Panc1 (cell line): ENCODE measurements at regions not wholly inside any gene's neighbourhood (a gene's known extent, or its start where the extent isn't known, plus 50 kb on each side); places are given as distances from the start of the nearest gene placed in this dataset.
A peak's percentile ranks its signal among the peaks of the same experiment; 100 is the strongest.

Source experiments
- ATAC-seq: fragments of 200-7000 bp; cut with Tn5 transposase; 2 replicates; pipeline ENCODE4 v1.9.1; 2020; ENCODE audit warnings: mild to moderate bottlenecking, moderate library complexity
- BruUV-seq: library from RNA; stranded (reverse); fragments of 400-500 nt; replicated peaks from 2 replicates; lab custom pipeline; 2021; lab: Mats Ljungman, UMichigan
- CTCF ChIA-PET: fragments of 300-600 bp; sonication (Branson Sonifier 250); formaldehyde crosslinking; loops from one replicate; lab custom pipeline; 2022; ENCODE audit warnings: antibody characterized with exemption; lab: Charles Lee
- POLR2A ChIA-PET: fragments of 300-600 bp; sonication (Branson Sonifier 250); formaldehyde crosslinking; loops from one replicate; lab custom pipeline; 2022; ENCODE audit warnings: antibody characterized with exemption; lab: Charles Lee
- DNase-seq: peaks from one replicate; pipeline ENCODE4 v3.0.0-alpha.2; 2010; ENCODE audit warnings: low read depth, low spot score
- H3K27ac ChIP-seq: 2 replicates; pipeline ENCODE4 v1.5.1; 2011; ENCODE audit warnings: mild to moderate bottlenecking, low read length, inconsistent platforms
- H3K27me3 ChIP-seq: fragments of 200-500 bp; sonication (Bioruptor generic); 2 replicates; pipeline ENCODE4 v1.6.0; 2014; ENCODE audit warnings: low read length, inconsistent platforms; ENCODE audit not compliant: control insufficient read depth, insufficient read depth
- H3K36me3 ChIP-seq: fragments of 200-500 bp; sonication (Bioruptor generic); 2 replicates; pipeline ENCODE4 v1.5.1; 2014; ENCODE audit warnings: inconsistent platforms, mild to moderate bottlenecking, low read length, moderate library complexity; ENCODE audit not compliant: control insufficient read depth, insufficient read depth
- H3K4me1 ChIP-seq: 2 replicates; pipeline ENCODE4 v1.5.1; 2011; ENCODE audit warnings: inconsistent platforms, mild to moderate bottlenecking, low read length, moderate library complexity; ENCODE audit not compliant: control insufficient read depth, insufficient read depth
- H3K4me3 ChIP-seq, 2 experiments: 2 replicates each; pipeline ENCODE4 v1.5.1; 2011 to 2012; ENCODE audit warnings: low read depth in 2 of 2, low read length in 2 of 2, mild to moderate bottlenecking in 2 of 2, inconsistent platforms in 1 of 2, moderate library complexity in 1 of 2
- H3K9me3 ChIP-seq: fragments of 200-500 bp; sonication (Bioruptor generic); 2 replicates; pipeline ENCODE4 v1.5.1; 2014; ENCODE audit warnings: low read depth, mild to moderate bottlenecking, inconsistent platforms, low read length, moderate library complexity; ENCODE audit not compliant: control insufficient read depth, insufficient read depth
- POLR2AphosphoS5 ChIP-seq: IDR thresholded peaks from 2 replicates; pipeline ENCODE4 v1.6.1; 2012; ENCODE audit warnings: mild to moderate bottlenecking, low read depth, low read length, moderate library complexity
- SIN3A ChIP-seq: IDR thresholded peaks from 2 replicates; pipeline ENCODE4 v1.6.1; 2012; ENCODE audit warnings: low read depth, mild to moderate bottlenecking, low read length, moderate library complexity, borderline replicate concordance; ENCODE audit not compliant: insufficient read depth
- TCF7L2 ChIP-seq: IDR thresholded peaks from 2 replicates; pipeline ENCODE4 v1.6.1; 2011; ENCODE audit warnings: mild to moderate bottlenecking, low read depth, low read length, inconsistent platforms
- in situ Hi-C: cut with HindIII; loops from 2 replicates; pipeline ENCODE4 v1.10.0; 2016; ENCODE audit warnings: low sequenced_read_pairs, low pct_unique_long_range_greater_than_20kb
- intact Hi-C: fragments of 100-400 bp; cut with micrococcal nuclease; formaldehyde crosslinking; loops from one replicate; pipeline ENCODE4 v1.10.0; 2022; ENCODE audit not compliant: unreplicated experiment
- TF ChIP-seq, protein P1 (sequence below): fragments of 450-650 bp; IDR thresholded peaks from 2 replicates; pipeline ENCODE4 v1.5.1; 2017; ENCODE audit warnings: mild to moderate bottlenecking
- TF ChIP-seq, protein P2 (sequence below), 2 experiments: IDR thresholded peaks; 2 replicates each; pipeline ENCODE4 v1.6.1; 2011 to 2012; ENCODE audit warnings: low read depth in 2 of 2, control low read depth in 1 of 2, low read length in 1 of 2, mild to moderate bottlenecking in 1 of 2, moderate library complexity in 1 of 2; ENCODE audit not compliant: insufficient read depth in 1 of 2

DNA sequence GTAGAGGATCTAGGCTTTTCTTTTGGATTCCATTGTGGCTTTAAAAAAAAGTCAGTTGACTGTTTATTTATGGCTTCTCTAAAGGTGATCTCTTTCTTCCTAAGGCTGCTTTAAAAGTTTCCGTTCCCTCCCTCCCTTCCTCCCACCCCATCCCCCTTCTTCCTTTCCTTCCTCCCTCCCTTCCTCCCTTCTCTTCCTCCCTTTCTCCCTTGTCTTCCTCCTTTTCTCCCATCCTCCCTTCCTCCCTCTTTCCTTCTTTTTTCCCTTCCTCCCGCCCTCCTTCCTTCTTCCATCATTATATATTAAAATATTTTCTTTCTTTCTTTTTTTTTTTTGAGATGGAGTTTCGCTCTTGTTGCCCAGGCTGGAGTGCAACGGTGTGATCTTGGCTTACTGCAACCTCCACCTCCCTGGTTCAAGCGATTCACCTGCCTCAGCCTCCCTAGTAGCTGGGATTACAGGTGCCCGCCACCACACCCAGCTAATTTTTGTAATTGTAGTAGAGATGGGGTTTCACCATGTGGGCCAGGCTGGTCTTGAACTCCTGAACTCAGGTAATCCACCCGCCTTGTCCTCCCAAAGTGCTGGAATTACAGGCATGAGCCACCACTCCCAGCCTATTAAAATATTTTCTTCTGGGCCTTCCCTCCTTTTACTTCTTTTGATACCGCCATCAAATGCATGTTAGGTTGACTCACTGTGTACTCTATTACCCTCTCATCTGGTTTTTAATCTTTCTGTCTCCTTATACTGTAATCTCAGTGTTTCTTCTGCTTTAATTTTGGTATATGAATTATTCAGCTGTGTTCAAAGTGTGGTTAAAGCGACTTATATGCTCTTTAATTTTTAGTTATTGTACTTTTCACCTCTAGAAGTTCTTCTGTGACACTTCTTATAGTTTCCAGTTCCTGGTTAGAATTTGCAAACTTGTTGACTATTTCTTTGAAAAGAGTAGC, 59.2 kb upstream of the ATP5PO start:
- H3K27ac ChIP-seq = peak overlapping the region; percentile 81
- ATAC-seq (no peak), DNase-seq (no peak)
- in situ Hi-C loops (no loop called here), intact Hi-C loops (no loop called here)
- peaks cover 40% of the 10 kb centered on the region for H3K4me1 ChIP-seq
- no TSS peak for BruUV-seq
- ChIA-PET POLR2A (no interaction called here), CTCF (no interaction called here)
- H3K27me3 ChIP-seq = no peaks in the 10 kb centered on the region
- H3K4me3 ChIP-seq = no peak overlapping the region
- H3K9me3 ChIP-seq = no peaks in the 10 kb centered on the region
- H3K36me3 ChIP-seq = no peaks in the 10 kb centered on the region
- TF ChIP-seq TCF7L2 (no peak), SIN3A (no peak), POLR2AphosphoS5 (no peak)
- TF ChIP-seq, protein P1, sequence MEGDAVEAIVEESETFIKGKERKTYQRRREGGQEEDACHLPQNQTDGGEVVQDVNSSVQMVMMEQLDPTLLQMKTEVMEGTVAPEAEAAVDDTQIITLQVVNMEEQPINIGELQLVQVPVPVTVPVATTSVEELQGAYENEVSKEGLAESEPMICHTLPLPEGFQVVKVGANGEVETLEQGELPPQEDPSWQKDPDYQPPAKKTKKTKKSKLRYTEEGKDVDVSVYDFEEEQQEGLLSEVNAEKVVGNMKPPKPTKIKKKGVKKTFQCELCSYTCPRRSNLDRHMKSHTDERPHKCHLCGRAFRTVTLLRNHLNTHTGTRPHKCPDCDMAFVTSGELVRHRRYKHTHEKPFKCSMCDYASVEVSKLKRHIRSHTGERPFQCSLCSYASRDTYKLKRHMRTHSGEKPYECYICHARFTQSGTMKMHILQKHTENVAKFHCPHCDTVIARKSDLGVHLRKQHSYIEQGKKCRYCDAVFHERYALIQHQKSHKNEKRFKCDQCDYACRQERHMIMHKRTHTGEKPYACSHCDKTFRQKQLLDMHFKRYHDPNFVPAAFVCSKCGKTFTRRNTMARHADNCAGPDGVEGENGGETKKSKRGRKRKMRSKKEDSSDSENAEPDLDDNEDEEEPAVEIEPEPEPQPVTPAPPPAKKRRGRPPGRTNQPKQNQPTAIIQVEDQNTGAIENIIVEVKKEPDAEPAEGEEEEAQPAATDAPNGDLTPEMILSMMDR = no peak

DNA sequence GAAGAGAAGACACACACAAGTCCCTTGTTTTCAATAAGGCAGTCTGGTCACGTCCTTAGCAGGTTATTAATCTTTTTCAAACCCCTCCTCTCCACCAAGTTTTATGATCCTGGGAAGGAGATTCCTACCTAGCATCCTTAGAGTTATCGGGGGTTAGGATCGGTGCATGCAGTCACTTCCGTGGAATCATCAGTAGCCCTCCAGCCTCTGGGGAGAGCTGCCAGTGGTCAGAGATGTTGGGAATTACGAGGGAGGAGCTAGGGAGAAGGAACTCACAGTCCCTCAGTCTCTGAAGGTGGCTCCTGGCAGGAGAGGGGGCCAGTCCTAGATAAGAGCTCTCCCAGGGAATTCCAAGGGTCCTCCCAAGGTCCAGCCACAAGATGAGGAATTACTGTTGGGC, 57.7 kb upstream of the ATP5PO start:
- no peak for ATAC-seq
- H3K4me1 ChIP-seq = peaks cover 42% of the 10 kb centered on the region
- TF ChIP-seq POLR2AphosphoS5 (no peak), SIN3A (no peak), TCF7L2 (no peak)
- TF ChIP-seq, protein P2, sequence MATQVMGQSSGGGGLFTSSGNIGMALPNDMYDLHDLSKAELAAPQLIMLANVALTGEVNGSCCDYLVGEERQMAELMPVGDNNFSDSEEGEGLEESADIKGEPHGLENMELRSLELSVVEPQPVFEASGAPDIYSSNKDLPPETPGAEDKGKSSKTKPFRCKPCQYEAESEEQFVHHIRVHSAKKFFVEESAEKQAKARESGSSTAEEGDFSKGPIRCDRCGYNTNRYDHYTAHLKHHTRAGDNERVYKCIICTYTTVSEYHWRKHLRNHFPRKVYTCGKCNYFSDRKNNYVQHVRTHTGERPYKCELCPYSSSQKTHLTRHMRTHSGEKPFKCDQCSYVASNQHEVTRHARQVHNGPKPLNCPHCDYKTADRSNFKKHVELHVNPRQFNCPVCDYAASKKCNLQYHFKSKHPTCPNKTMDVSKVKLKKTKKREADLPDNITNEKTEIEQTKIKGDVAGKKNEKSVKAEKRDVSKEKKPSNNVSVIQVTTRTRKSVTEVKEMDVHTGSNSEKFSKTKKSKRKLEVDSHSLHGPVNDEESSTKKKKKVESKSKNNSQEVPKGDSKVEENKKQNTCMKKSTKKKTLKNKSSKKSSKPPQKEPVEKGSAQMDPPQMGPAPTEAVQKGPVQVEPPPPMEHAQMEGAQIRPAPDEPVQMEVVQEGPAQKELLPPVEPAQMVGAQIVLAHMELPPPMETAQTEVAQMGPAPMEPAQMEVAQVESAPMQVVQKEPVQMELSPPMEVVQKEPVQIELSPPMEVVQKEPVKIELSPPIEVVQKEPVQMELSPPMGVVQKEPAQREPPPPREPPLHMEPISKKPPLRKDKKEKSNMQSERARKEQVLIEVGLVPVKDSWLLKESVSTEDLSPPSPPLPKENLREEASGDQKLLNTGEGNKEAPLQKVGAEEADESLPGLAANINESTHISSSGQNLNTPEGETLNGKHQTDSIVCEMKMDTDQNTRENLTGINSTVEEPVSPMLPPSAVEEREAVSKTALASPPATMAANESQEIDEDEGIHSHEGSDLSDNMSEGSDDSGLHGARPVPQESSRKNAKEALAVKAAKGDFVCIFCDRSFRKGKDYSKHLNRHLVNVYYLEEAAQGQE (IDR thresholded peaks at IDR 0.05; ENCODE audit: insufficient read depth in 1 of 2, low read depth in 2 of 2, low read length in 1 of 2) = no peak
- TF ChIP-seq, protein P1 = no peak
- intact Hi-C loops = no loop called here
- peak overlapping the region; percentile 81 for H3K27ac ChIP-seq
- no peak for DNase-seq
- BruUV-seq = no TSS peak
- POLR2A ChIA-PET = interaction anchor here (0.5 to 0.7 kb wide), 2 partner anchors 17 to 25 kb away, joined by 4 read pairs; no protein-coding TSS in a partner anchor
- no peaks in the 10 kb centered on the region for H3K36me3 ChIP-seq
- CTCF ChIA-PET = interaction anchor here (0.6 kb wide), 1 partner anchor 27 kb away, joined by 5 read pairs; no protein-coding TSS in a partner anchor
- no peak overlapping the region for H3K4me3 ChIP-seq
- H3K9me3 ChIP-seq = no peaks in the 10 kb centered on the region
- in situ Hi-C loops = no loop called here
- no peaks in the 10 kb centered on the region for H3K27me3 ChIP-seq
